Fibroblast of the aortic adventitia (primary cell): ENCODE measurements at regions not wholly inside any gene's neighbourhood (a gene's known extent, or its start where the extent isn't known, plus 50 kb on each side); places are given as distances from the start of the nearest gene placed in this dataset.
A peak's percentile ranks its signal among the peaks of the same experiment; 100 is the strongest.

Experiments
- DNase-seq: peaks from one replicate; pipeline ENCODE4 v3.0.0-alpha.2; 2010; ENCODE audit warnings: low read depth
- H3K4me3 ChIP-seq: 2 replicates; pipeline ENCODE4 v1.5.1; 2011; ENCODE audit warnings: low read depth, mild to moderate bottlenecking, control low read depth, low read length, moderate library complexity
- CTCF ChIP-seq: IDR thresholded peaks from 2 replicates; pipeline ENCODE4 v1.5.1; 2011; ENCODE audit warnings: mild to moderate bottlenecking, low read length, control low read depth, inconsistent platforms; ENCODE audit not compliant: insufficient read depth

- DNase-seq, result no peak
- TF ChIP-seq CTCF, result no peak
- no peak overlapping the region for H3K4me3 ChIP-seq
These were observed 184.2 kb downstream of the FAM76B start for GRCh38 chr11:95605271-95605940.

DNA sequence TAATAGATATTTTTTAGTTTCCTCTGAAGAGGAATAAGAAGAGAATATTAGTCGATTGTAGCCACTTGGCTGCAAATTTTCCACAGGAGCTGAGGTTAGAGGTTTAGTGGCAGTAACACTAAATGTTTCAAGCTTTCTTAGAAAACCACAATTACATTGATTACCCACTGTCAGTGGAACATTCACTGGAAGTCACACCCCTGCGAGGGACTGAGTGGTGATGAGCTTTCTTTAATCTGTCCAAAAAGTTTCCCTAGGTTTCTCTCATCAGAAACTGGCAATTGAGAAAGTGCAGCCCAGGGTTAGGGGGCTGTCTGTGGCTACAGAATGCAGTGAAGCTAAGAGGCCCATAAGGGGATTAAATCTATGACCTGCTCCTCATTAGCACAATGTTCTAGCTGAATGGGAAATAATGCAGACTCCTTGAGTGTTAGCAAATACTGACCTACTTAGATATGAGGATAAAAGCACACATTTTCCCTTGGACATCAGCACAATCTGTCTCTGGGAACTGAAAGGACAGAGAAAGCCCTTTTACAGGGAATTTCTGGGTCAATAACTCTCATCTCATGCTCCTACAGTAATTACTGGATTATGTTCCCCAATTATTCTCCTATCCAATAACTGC lies 189.5 kb downstream of the FAM76B start:
- no peak overlapping the region for H3K4me3 ChIP-seq
- no peak for DNase-seq
- no peak for TF ChIP-seq CTCF

DNA sequence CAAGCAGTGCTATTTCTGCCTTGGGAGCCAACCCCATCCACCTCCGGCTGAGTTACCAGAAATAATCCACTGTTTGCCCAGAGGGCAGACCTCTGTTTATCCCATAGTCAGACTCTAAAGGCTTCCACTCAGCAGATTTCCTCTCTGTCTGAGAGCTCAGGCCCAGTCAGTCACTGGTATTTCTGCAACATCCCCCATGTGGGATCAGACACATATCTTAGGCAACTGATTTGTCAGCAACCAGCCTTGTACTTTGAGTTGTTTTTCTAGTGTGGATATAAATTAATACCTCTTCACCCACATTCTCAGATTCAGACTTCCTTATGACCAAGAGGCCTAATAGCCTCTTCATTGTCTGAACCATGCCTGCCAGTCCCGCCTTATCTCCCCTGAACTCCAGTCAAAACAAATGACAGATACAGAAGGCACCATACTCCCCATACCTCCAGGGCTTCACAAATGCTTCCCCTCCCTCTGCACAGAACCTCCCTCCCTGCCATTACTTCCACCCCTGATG lies 193.6 kb downstream of the FAM76B start:
- TF ChIP-seq CTCF, result no peak
- peak; percentile 42 for DNase-seq
- no peak overlapping the region for H3K4me3 ChIP-seq

- TF ChIP-seq CTCF, result no peak
- no peak overlapping the region for H3K4me3 ChIP-seq
- no peak for DNase-seq
These were observed 194.0 kb downstream of the FAM76B start for GRCh38 chr11:95595541-95595940.

DNA sequence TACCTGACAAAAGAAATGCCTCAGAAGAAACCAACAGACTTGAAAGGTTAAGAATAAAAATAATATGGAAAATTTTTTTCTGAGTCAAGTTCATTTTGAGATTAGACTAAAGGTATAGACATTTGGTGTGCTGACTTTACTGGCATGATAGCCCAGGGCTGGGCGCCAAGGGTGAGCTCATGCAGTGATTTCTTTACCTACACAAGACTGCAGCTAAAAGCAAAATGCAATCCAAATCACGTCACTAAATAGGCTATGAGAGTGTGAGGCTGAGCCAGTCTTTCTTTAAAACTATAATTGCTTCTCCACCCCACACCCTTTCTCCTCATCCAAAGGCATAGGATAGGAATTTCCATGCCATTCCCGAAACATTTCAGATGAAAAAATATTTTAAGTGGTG lies 196.5 kb downstream of the FAM76B start:
- DNase-seq, result peak; percentile 80
- H3K4me3 ChIP-seq, result no peak overlapping the region
- TF ChIP-seq CTCF, result no peak

DNA sequence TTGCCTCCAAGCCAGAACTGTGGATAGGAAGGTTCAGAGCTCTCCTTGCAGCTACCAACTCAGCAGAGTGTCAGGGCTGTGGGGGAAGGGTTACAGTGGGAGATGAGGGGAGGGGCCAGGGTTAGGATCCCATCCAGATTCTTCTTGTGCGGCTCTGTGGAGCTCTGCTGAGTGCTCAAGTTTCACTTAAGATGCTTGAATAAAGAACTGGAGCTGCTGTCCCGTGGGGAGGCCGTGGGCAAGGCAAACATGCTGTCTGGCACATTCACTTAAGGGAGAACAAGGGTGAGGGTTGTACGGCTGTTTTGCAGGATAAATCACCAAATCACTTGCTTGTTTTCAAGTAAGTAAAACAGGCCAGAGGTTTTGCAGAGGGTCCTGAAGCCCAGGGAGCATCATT lies 197.1 kb downstream of the FAM76B start:
- H3K4me3 ChIP-seq, result no peak overlapping the region
- no peak for TF ChIP-seq CTCF
- DNase-seq, result peak; percentile 59
